GM23338 (cell line): ENCODE measurements at regions not wholly inside any gene's neighbourhood (a gene's known extent, or its start where the extent isn't known, plus 50 kb on each side); places are given as distances from the start of the nearest gene placed in this dataset.

Source experiments
- ATAC-seq: fragments of 200-7000 bp; cut with Tn5 transposase; 3 replicates; pipeline ENCODE4 v1.9.1; 2020
- DNase-seq: peaks from one replicate; pipeline ENCODE4 v3.0.0-alpha.2; 2015; ENCODE audit warnings: low spot score
- H2AFZ ChIP-seq: fragments of 200-600 bp; sonication (generic); 2 replicates; pipeline ENCODE4 v1.8.0; 2016; ENCODE audit warnings: antibody characterized with exemption, mild to moderate bottlenecking, moderate library complexity
- H3F3A ChIP-seq: fragments of 200-600 bp; sonication (generic); replicated peaks from 2 replicates; pipeline ENCODE4 v1.8.0; 2017; ENCODE audit warnings: antibody characterized with exemption, mixed run types, low read depth
- H3K27ac ChIP-seq: fragments of 200-600 bp; sonication (generic); 2 replicates; pipeline ENCODE4 v1.6.1; 2016; ENCODE audit warnings: low read depth
- H3K27me3 ChIP-seq: fragments of 200-600 bp; sonication (generic); 2 replicates; pipeline ENCODE4 v1.8.0; 2016; ENCODE audit warnings: mild to moderate bottlenecking, mixed run types, moderate library complexity; ENCODE audit not compliant: insufficient read depth
- H3K36me3 ChIP-seq: fragments of 200-600 bp; sonication (generic); 2 replicates; pipeline ENCODE4 v1.8.0; 2016; ENCODE audit warnings: mild to moderate bottlenecking; ENCODE audit not compliant: insufficient read depth
- H3K4me1 ChIP-seq: fragments of 200-600 bp; sonication (generic); 2 replicates; pipeline ENCODE4 v1.8.0; 2016; ENCODE audit warnings: mild to moderate bottlenecking, moderate library complexity; ENCODE audit not compliant: insufficient read depth
- H3K4me2 ChIP-seq: fragments of 200-600 bp; sonication (generic); 2 replicates; pipeline ENCODE4 v1.7.1; 2017; ENCODE audit warnings: mixed run types
- H3K4me3 ChIP-seq: fragments of 200-600 bp; sonication (generic); 2 replicates; pipeline ENCODE4 v1.6.1; 2016; ENCODE audit warnings: mixed run types
- H3K79me2 ChIP-seq: fragments of 200-600 bp; sonication (generic); replicated peaks from 2 replicates; pipeline ENCODE4 v1.8.0; 2017; ENCODE audit warnings: mild to moderate bottlenecking; ENCODE audit not compliant: insufficient read depth
- H3K9me2 ChIP-seq: fragments of 200-600 bp; sonication (generic); 2 replicates; pipeline ENCODE4 v1.8.0; 2017; ENCODE audit not compliant: insufficient read depth
- H4K20me1 ChIP-seq: fragments of 200-600 bp; sonication (generic); replicated peaks from 2 replicates; pipeline ENCODE4 v1.8.0; 2017; ENCODE audit warnings: mild to moderate bottlenecking; ENCODE audit not compliant: insufficient read depth
- H3K27ac Mint-ChIP-seq: 2 replicates; pipeline ENCODE4 v1.8.0; 2020; ENCODE audit warnings: inconsistent platforms, mild to moderate bottlenecking, moderate library complexity, mixed read lengths
- H3K27me3 Mint-ChIP-seq: 3 replicates; pipeline ENCODE4 v1.8.0; 2022; ENCODE audit warnings: low read depth, mild to moderate bottlenecking, moderate library complexity, mixed read lengths, inconsistent platforms; ENCODE audit not compliant: insufficient read depth, poor library complexity
- H3K36me3 Mint-ChIP-seq: 3 replicates; pipeline ENCODE4 v1.8.0; 2021; ENCODE audit warnings: low read depth, mild to moderate bottlenecking, inconsistent platforms, moderate library complexity, mixed read lengths
- H3K4me1 Mint-ChIP-seq: 3 replicates; pipeline ENCODE4 v1.8.0; 2020; ENCODE audit warnings: mild to moderate bottlenecking, inconsistent platforms, mixed read lengths
- H3K4me3 Mint-ChIP-seq: 3 replicates; pipeline ENCODE4 v1.8.0; 2021; ENCODE audit warnings: moderate library complexity, mild to moderate bottlenecking, inconsistent platforms, mixed read lengths
- H3K9me3 Mint-ChIP-seq: 3 replicates; pipeline ENCODE4 v1.8.0; 2020; ENCODE audit warnings: moderate library complexity, mild to moderate bottlenecking, inconsistent platforms, mixed read lengths
- CREB1 ChIP-seq: fragments of 250-450 bp; sonication (Bioruptor Pico); IDR thresholded peaks from 2 replicates; pipeline ENCODE4 v1.5.0; 2020; ENCODE audit warnings: low read depth, mild to moderate bottlenecking, moderate library complexity
- ETS1 ChIP-seq: IDR thresholded peaks from 2 replicates; pipeline ENCODE4 v1.6.1; 2016; ENCODE audit warnings: antibody characterized with exemption
- EZH2 ChIP-seq: fragments of 200-600 bp; sonication (generic); IDR thresholded peaks from one replicate; pipeline ENCODE4 v1.8.0; 2017; ENCODE audit warnings: antibody characterized with exemption, mild to moderate bottlenecking, low read depth; ENCODE audit not compliant: unreplicated experiment
- EZH2phosphoT487 ChIP-seq: fragments of 200-600 bp; sonication (generic); IDR thresholded peaks from one replicate; pipeline ENCODE4 v1.8.1; 2018; ENCODE audit warnings: antibody characterized with exemption; ENCODE audit not compliant: unreplicated experiment
- JUNB ChIP-seq: IDR thresholded peaks from one replicate; pipeline ENCODE4 v1.6.1; 2016; ENCODE audit warnings: antibody characterized with exemption; ENCODE audit not compliant: unreplicated experiment
- NANOG ChIP-seq: IDR thresholded peaks from 2 replicates; pipeline ENCODE4 v1.6.1; 2016; ENCODE audit warnings: antibody characterized with exemption, borderline replicate concordance
- POLR2AphosphoS5 ChIP-seq: IDR thresholded peaks from 2 replicates; pipeline ENCODE4 v1.6.1; 2016; ENCODE audit warnings: antibody characterized with exemption, low read depth
- STAT1 ChIP-seq: IDR thresholded peaks from one replicate; pipeline ENCODE4 v1.6.1; 2016; ENCODE audit warnings: antibody characterized with exemption; ENCODE audit not compliant: unreplicated experiment
- ZNF114 ChIP-seq: fragments of 250-450 bp; sonication (Bioruptor Pico); IDR thresholded peaks from 2 replicates; pipeline ENCODE4 v1.5.0; 2020; ENCODE audit warnings: mild to moderate bottlenecking, moderate library complexity
- ZNF331 ChIP-seq: fragments of 250-450 bp; sonication (Bioruptor Pico); IDR thresholded peaks from 2 replicates; pipeline ENCODE4 v1.5.0; 2020; ENCODE audit warnings: low read depth, mild to moderate bottlenecking, moderate library complexity
- TF ChIP-seq, protein P1 (sequence below), 2 experiments: fragments of 200-600 bp in 1 of 2; sonication (generic) in 1 of 2; conservative IDR thresholded peaks; 2 replicates each; pipeline versions ENCODE4 v1.5.1 to v1.6.1; 2016 to 2017; ENCODE audit warnings: antibody characterized with exemption in 2 of 2, low read depth in 2 of 2, mild to moderate bottlenecking in 2 of 2, moderate library complexity in 1 of 2
- TF ChIP-seq, protein P2 (sequence below): IDR thresholded peaks from one replicate; pipeline ENCODE4 v1.6.1; 2018; ENCODE audit warnings: antibody characterized with exemption; ENCODE audit not compliant: unreplicated experiment

- peaks cover 2% of the 10 kb centered on the region for H3K27me3 Mint-ChIP-seq
Measured at GRCh38 chr10:91024541-91024940, 103.7 kb upstream of the ANKRD1 start.

DNA sequence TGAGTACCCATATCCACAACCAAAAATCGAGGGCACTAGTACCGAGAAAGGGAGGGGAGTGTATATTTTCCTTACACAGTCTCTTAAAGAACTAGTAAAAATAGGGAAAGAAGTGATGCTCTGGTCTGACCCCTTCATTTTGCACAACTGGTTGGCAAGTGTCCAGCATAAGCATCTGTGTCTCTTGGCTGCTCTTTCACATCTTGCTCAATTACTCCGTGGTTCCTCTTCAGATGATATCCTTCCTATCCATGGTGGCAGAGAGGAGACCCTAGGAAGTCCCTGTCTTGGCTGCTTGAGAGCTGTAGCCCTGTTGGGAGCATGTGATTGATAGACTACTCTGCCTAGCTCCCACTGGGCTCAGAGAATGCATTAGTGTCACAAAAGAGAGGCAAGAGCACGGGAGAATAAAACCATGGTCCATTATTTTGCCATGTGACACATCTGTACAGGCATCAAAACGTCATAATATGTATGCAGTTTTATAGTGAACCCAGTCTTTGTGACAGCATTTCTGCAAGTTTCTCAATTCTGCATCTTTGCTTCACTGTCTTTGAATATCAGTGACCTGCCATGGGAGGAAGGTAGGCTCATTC is 111.8 kb upstream of the ANKRD1 start:
- Histone ChIP-seq H2AFZ (no peak overlapping the region), H3K27me3 (no peaks in the 10 kb centered on the region), H4K20me1 (no peaks in the 10 kb centered on the region), H3K79me2 (no peaks in the 10 kb centered on the region), H3K4me2 (no peak overlapping the region), H3K27ac (no peak overlapping the region), H3F3A (no peaks in the 10 kb centered on the region), H3K4me1 (peaks cover 24% of the 10 kb centered on the region), H3K9me2 (no peaks in the 10 kb centered on the region; the same call in 1 of the 2 replicates), H3K4me3 (no peak overlapping the region), H3K36me3 (no peaks in the 10 kb centered on the region)
- H3K4me1 Mint-ChIP-seq = peaks cover 13% of the 10 kb centered on the region
- peaks cover 2% of the 10 kb centered on the region for H3K27me3 Mint-ChIP-seq
- H3K9me3 Mint-ChIP-seq = peaks cover 4% of the 10 kb centered on the region; the same call in 1 of the 3 replicates
- ATAC-seq = no peak
- no peak for DNase-seq
- no peak overlapping the region for H3K27ac Mint-ChIP-seq
- H3K36me3 Mint-ChIP-seq = no peaks in the 10 kb centered on the region
- H3K4me3 Mint-ChIP-seq = no peak overlapping the region
- TF ChIP-seq STAT1 = no peak
- TF ChIP-seq ETS1 = no peak
- TF ChIP-seq, protein P1, sequence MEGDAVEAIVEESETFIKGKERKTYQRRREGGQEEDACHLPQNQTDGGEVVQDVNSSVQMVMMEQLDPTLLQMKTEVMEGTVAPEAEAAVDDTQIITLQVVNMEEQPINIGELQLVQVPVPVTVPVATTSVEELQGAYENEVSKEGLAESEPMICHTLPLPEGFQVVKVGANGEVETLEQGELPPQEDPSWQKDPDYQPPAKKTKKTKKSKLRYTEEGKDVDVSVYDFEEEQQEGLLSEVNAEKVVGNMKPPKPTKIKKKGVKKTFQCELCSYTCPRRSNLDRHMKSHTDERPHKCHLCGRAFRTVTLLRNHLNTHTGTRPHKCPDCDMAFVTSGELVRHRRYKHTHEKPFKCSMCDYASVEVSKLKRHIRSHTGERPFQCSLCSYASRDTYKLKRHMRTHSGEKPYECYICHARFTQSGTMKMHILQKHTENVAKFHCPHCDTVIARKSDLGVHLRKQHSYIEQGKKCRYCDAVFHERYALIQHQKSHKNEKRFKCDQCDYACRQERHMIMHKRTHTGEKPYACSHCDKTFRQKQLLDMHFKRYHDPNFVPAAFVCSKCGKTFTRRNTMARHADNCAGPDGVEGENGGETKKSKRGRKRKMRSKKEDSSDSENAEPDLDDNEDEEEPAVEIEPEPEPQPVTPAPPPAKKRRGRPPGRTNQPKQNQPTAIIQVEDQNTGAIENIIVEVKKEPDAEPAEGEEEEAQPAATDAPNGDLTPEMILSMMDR (conservative IDR thresholded peaks at IDR 0.05; ENCODE audit: low read depth in 2 of 2) = no peak
- TF ChIP-seq POLR2AphosphoS5 = no peak
- no peak for TF ChIP-seq NANOG
- no peak for TF ChIP-seq CREB1 (CRISPR knock-in tag)
- no peak for TF ChIP-seq ZNF331
- TF ChIP-seq ZNF114 (CRISPR knock-in tag) = no peak
- no peak for TF ChIP-seq JUNB

More at GRCh38 chr10:91024541-91024940, 103.7 kb upstream of the ANKRD1 start:
- Mint-ChIP-seq H3K27ac (no peak overlapping the region), H3K36me3 (no peaks in the 10 kb centered on the region), H3K9me3 (peaks cover 4% of the 10 kb centered on the region; the same call in 1 of the 3 replicates), H3K4me1 (no peaks in the 10 kb centered on the region; the same call in 2 of the 3 replicates), H3K4me3 (no peak overlapping the region)
- no peak overlapping the region for H3K27ac ChIP-seq
- TF ChIP-seq ETS1 (no peak), POLR2AphosphoS5 (no peak), CREB1 (CRISPR knock-in tag) (no peak), EZH2 (no peak), EZH2phosphoT487 (no peak), NANOG (no peak)
- TF ChIP-seq, protein P2, sequence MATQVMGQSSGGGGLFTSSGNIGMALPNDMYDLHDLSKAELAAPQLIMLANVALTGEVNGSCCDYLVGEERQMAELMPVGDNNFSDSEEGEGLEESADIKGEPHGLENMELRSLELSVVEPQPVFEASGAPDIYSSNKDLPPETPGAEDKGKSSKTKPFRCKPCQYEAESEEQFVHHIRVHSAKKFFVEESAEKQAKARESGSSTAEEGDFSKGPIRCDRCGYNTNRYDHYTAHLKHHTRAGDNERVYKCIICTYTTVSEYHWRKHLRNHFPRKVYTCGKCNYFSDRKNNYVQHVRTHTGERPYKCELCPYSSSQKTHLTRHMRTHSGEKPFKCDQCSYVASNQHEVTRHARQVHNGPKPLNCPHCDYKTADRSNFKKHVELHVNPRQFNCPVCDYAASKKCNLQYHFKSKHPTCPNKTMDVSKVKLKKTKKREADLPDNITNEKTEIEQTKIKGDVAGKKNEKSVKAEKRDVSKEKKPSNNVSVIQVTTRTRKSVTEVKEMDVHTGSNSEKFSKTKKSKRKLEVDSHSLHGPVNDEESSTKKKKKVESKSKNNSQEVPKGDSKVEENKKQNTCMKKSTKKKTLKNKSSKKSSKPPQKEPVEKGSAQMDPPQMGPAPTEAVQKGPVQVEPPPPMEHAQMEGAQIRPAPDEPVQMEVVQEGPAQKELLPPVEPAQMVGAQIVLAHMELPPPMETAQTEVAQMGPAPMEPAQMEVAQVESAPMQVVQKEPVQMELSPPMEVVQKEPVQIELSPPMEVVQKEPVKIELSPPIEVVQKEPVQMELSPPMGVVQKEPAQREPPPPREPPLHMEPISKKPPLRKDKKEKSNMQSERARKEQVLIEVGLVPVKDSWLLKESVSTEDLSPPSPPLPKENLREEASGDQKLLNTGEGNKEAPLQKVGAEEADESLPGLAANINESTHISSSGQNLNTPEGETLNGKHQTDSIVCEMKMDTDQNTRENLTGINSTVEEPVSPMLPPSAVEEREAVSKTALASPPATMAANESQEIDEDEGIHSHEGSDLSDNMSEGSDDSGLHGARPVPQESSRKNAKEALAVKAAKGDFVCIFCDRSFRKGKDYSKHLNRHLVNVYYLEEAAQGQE = no peak
- no peaks in the 10 kb centered on the region for H3K27me3 ChIP-seq
- H3K4me1 ChIP-seq = no peaks in the 10 kb centered on the region
- H3K4me3 ChIP-seq = no peak overlapping the region
- DNase-seq (no peak), ATAC-seq (no peak)
- H4K20me1 ChIP-seq = no peaks in the 10 kb centered on the region
- no peaks in the 10 kb centered on the region for H3F3A ChIP-seq
- no peaks in the 10 kb centered on the region for H3K9me2 ChIP-seq
- no peak overlapping the region for H2AFZ ChIP-seq
- H3K4me2 ChIP-seq = no peak overlapping the region
- H3K36me3 ChIP-seq = no peaks in the 10 kb centered on the region
- H3K79me2 ChIP-seq = no peaks in the 10 kb centered on the region
